GM23338 (cell line): ENCODE measurements at regions not wholly inside any gene's neighbourhood (a gene's known extent, or its start where the extent isn't known, plus 50 kb on each side); places are given as distances from the start of the nearest gene placed in this dataset.

Experiments
- ATAC-seq: fragments of 200-7000 bp; cut with Tn5 transposase; 3 replicates; pipeline ENCODE4 v1.9.1; 2020
- DNase-seq: peaks from one replicate; pipeline ENCODE4 v3.0.0-alpha.2; 2015; ENCODE audit warnings: low spot score
- H2AFZ ChIP-seq: fragments of 200-600 bp; sonication (generic); 2 replicates; pipeline ENCODE4 v1.8.0; 2016; ENCODE audit warnings: antibody characterized with exemption, mild to moderate bottlenecking, moderate library complexity
- H3F3A ChIP-seq: fragments of 200-600 bp; sonication (generic); replicated peaks from 2 replicates; pipeline ENCODE4 v1.8.0; 2017; ENCODE audit warnings: antibody characterized with exemption, mixed run types, low read depth
- H3K27ac ChIP-seq: fragments of 200-600 bp; sonication (generic); 2 replicates; pipeline ENCODE4 v1.6.1; 2016; ENCODE audit warnings: low read depth
- H3K27me3 ChIP-seq: fragments of 200-600 bp; sonication (generic); 2 replicates; pipeline ENCODE4 v1.8.0; 2016; ENCODE audit warnings: mild to moderate bottlenecking, mixed run types, moderate library complexity; ENCODE audit not compliant: insufficient read depth
- H3K36me3 ChIP-seq: fragments of 200-600 bp; sonication (generic); 2 replicates; pipeline ENCODE4 v1.8.0; 2016; ENCODE audit warnings: mild to moderate bottlenecking; ENCODE audit not compliant: insufficient read depth
- H3K4me1 ChIP-seq: fragments of 200-600 bp; sonication (generic); 2 replicates; pipeline ENCODE4 v1.8.0; 2016; ENCODE audit warnings: mild to moderate bottlenecking, moderate library complexity; ENCODE audit not compliant: insufficient read depth
- H3K4me2 ChIP-seq: fragments of 200-600 bp; sonication (generic); 2 replicates; pipeline ENCODE4 v1.7.1; 2017; ENCODE audit warnings: mixed run types
- H3K4me3 ChIP-seq: fragments of 200-600 bp; sonication (generic); 2 replicates; pipeline ENCODE4 v1.6.1; 2016; ENCODE audit warnings: mixed run types
- H3K79me2 ChIP-seq: fragments of 200-600 bp; sonication (generic); replicated peaks from 2 replicates; pipeline ENCODE4 v1.8.0; 2017; ENCODE audit warnings: mild to moderate bottlenecking; ENCODE audit not compliant: insufficient read depth
- H3K9me2 ChIP-seq: fragments of 200-600 bp; sonication (generic); 2 replicates; pipeline ENCODE4 v1.8.0; 2017; ENCODE audit not compliant: insufficient read depth
- H4K20me1 ChIP-seq: fragments of 200-600 bp; sonication (generic); replicated peaks from 2 replicates; pipeline ENCODE4 v1.8.0; 2017; ENCODE audit warnings: mild to moderate bottlenecking; ENCODE audit not compliant: insufficient read depth
- H3K27ac Mint-ChIP-seq: 2 replicates; pipeline ENCODE4 v1.8.0; 2020; ENCODE audit warnings: inconsistent platforms, mild to moderate bottlenecking, moderate library complexity, mixed read lengths
- H3K27me3 Mint-ChIP-seq: 3 replicates; pipeline ENCODE4 v1.8.0; 2022; ENCODE audit warnings: low read depth, mild to moderate bottlenecking, moderate library complexity, mixed read lengths, inconsistent platforms; ENCODE audit not compliant: insufficient read depth, poor library complexity
- H3K36me3 Mint-ChIP-seq: 3 replicates; pipeline ENCODE4 v1.8.0; 2021; ENCODE audit warnings: low read depth, mild to moderate bottlenecking, inconsistent platforms, moderate library complexity, mixed read lengths
- H3K4me1 Mint-ChIP-seq: 3 replicates; pipeline ENCODE4 v1.8.0; 2020; ENCODE audit warnings: mild to moderate bottlenecking, inconsistent platforms, mixed read lengths
- H3K4me3 Mint-ChIP-seq: 3 replicates; pipeline ENCODE4 v1.8.0; 2021; ENCODE audit warnings: moderate library complexity, mild to moderate bottlenecking, inconsistent platforms, mixed read lengths
- H3K9me3 Mint-ChIP-seq: 3 replicates; pipeline ENCODE4 v1.8.0; 2020; ENCODE audit warnings: moderate library complexity, mild to moderate bottlenecking, inconsistent platforms, mixed read lengths
- CREB1 ChIP-seq: fragments of 250-450 bp; sonication (Bioruptor Pico); IDR thresholded peaks from 2 replicates; pipeline ENCODE4 v1.5.0; 2020; ENCODE audit warnings: low read depth, mild to moderate bottlenecking, moderate library complexity
- EZH2 ChIP-seq: fragments of 200-600 bp; sonication (generic); IDR thresholded peaks from one replicate; pipeline ENCODE4 v1.8.0; 2017; ENCODE audit warnings: antibody characterized with exemption, mild to moderate bottlenecking, low read depth; ENCODE audit not compliant: unreplicated experiment
- EZH2phosphoT487 ChIP-seq: fragments of 200-600 bp; sonication (generic); IDR thresholded peaks from one replicate; pipeline ENCODE4 v1.8.1; 2018; ENCODE audit warnings: antibody characterized with exemption; ENCODE audit not compliant: unreplicated experiment
- JUNB ChIP-seq: IDR thresholded peaks from one replicate; pipeline ENCODE4 v1.6.1; 2016; ENCODE audit warnings: antibody characterized with exemption; ENCODE audit not compliant: unreplicated experiment
- NANOG ChIP-seq: IDR thresholded peaks from 2 replicates; pipeline ENCODE4 v1.6.1; 2016; ENCODE audit warnings: antibody characterized with exemption, borderline replicate concordance
- POLR2AphosphoS5 ChIP-seq: IDR thresholded peaks from 2 replicates; pipeline ENCODE4 v1.6.1; 2016; ENCODE audit warnings: antibody characterized with exemption, low read depth
- REST ChIP-seq: IDR thresholded peaks from one replicate; pipeline ENCODE4 v1.6.1; 2018; ENCODE audit warnings: antibody characterized with exemption; ENCODE audit not compliant: unreplicated experiment
- STAT1 ChIP-seq: IDR thresholded peaks from one replicate; pipeline ENCODE4 v1.6.1; 2016; ENCODE audit warnings: antibody characterized with exemption; ENCODE audit not compliant: unreplicated experiment
- ZNF114 ChIP-seq: fragments of 250-450 bp; sonication (Bioruptor Pico); IDR thresholded peaks from 2 replicates; pipeline ENCODE4 v1.5.0; 2020; ENCODE audit warnings: mild to moderate bottlenecking, moderate library complexity
- ZNF331 ChIP-seq: fragments of 250-450 bp; sonication (Bioruptor Pico); IDR thresholded peaks from 2 replicates; pipeline ENCODE4 v1.5.0; 2020; ENCODE audit warnings: low read depth, mild to moderate bottlenecking, moderate library complexity
- TF ChIP-seq, protein P1 (sequence below), 2 experiments: fragments of 200-600 bp in 1 of 2; sonication (generic) in 1 of 2; conservative IDR thresholded peaks; 2 replicates each; pipeline versions ENCODE4 v1.5.1 to v1.6.1; 2016 to 2017; ENCODE audit warnings: antibody characterized with exemption in 2 of 2, low read depth in 2 of 2, mild to moderate bottlenecking in 2 of 2, moderate library complexity in 1 of 2
- TF ChIP-seq, protein P2 (sequence below): fragments of 250-450 bp; sonication (Bioruptor Pico); IDR thresholded peaks from 2 replicates; pipeline ENCODE4 v1.5.0; 2020; ENCODE audit warnings: mild to moderate bottlenecking, moderate library complexity
- TF ChIP-seq, protein P3 (sequence below): IDR thresholded peaks from 2 replicates; pipeline ENCODE4 v1.6.1; 2016; ENCODE audit warnings: antibody characterized with exemption

GRCh38 chr18:72329533-72329932, 214.6 kb downstream of the CBLN2 start:
- Mint-ChIP-seq H3K4me1 (no peaks in the 10 kb centered on the region), H3K27ac (no peak overlapping the region), H3K9me3 (peaks cover 89% of the 10 kb centered on the region), H3K4me3 (no peak overlapping the region), H3K27me3 (no peaks in the 10 kb centered on the region), H3K36me3 (peaks cover 15% of the 10 kb centered on the region; the same call in 2 of the 3 replicates)
- DNase-seq (no peak), ATAC-seq (no peak)
- Histone ChIP-seq H3K79me2 (no peaks in the 10 kb centered on the region), H2AFZ (no peak overlapping the region), H3F3A (no peaks in the 10 kb centered on the region), H3K36me3 (peaks cover 10% of the 10 kb centered on the region; the same call in 1 of the 2 replicates), H3K27me3 (no peaks in the 10 kb centered on the region), H4K20me1 (no peaks in the 10 kb centered on the region), H3K9me2 (no peaks in the 10 kb centered on the region), H3K4me3 (no peak overlapping the region), H3K4me2 (no peak overlapping the region), H3K27ac (no peak overlapping the region), H3K4me1 (no peaks in the 10 kb centered on the region)
- TF ChIP-seq, protein P1, sequence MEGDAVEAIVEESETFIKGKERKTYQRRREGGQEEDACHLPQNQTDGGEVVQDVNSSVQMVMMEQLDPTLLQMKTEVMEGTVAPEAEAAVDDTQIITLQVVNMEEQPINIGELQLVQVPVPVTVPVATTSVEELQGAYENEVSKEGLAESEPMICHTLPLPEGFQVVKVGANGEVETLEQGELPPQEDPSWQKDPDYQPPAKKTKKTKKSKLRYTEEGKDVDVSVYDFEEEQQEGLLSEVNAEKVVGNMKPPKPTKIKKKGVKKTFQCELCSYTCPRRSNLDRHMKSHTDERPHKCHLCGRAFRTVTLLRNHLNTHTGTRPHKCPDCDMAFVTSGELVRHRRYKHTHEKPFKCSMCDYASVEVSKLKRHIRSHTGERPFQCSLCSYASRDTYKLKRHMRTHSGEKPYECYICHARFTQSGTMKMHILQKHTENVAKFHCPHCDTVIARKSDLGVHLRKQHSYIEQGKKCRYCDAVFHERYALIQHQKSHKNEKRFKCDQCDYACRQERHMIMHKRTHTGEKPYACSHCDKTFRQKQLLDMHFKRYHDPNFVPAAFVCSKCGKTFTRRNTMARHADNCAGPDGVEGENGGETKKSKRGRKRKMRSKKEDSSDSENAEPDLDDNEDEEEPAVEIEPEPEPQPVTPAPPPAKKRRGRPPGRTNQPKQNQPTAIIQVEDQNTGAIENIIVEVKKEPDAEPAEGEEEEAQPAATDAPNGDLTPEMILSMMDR (conservative IDR thresholded peaks at IDR 0.05; ENCODE audit: low read depth in 2 of 2): no peak
- TF ChIP-seq REST (no peak), EZH2 (no peak), CREB1 (no peak), EZH2phosphoT487 (no peak), STAT1 (no peak), ZNF114 (CRISPR knock-in tag) (no peak), POLR2AphosphoS5 (no peak), ZNF331 (CRISPR knock-in tag) (no peak), JUNB (no peak), NANOG (no peak)
- TF ChIP-seq, protein P2, sequence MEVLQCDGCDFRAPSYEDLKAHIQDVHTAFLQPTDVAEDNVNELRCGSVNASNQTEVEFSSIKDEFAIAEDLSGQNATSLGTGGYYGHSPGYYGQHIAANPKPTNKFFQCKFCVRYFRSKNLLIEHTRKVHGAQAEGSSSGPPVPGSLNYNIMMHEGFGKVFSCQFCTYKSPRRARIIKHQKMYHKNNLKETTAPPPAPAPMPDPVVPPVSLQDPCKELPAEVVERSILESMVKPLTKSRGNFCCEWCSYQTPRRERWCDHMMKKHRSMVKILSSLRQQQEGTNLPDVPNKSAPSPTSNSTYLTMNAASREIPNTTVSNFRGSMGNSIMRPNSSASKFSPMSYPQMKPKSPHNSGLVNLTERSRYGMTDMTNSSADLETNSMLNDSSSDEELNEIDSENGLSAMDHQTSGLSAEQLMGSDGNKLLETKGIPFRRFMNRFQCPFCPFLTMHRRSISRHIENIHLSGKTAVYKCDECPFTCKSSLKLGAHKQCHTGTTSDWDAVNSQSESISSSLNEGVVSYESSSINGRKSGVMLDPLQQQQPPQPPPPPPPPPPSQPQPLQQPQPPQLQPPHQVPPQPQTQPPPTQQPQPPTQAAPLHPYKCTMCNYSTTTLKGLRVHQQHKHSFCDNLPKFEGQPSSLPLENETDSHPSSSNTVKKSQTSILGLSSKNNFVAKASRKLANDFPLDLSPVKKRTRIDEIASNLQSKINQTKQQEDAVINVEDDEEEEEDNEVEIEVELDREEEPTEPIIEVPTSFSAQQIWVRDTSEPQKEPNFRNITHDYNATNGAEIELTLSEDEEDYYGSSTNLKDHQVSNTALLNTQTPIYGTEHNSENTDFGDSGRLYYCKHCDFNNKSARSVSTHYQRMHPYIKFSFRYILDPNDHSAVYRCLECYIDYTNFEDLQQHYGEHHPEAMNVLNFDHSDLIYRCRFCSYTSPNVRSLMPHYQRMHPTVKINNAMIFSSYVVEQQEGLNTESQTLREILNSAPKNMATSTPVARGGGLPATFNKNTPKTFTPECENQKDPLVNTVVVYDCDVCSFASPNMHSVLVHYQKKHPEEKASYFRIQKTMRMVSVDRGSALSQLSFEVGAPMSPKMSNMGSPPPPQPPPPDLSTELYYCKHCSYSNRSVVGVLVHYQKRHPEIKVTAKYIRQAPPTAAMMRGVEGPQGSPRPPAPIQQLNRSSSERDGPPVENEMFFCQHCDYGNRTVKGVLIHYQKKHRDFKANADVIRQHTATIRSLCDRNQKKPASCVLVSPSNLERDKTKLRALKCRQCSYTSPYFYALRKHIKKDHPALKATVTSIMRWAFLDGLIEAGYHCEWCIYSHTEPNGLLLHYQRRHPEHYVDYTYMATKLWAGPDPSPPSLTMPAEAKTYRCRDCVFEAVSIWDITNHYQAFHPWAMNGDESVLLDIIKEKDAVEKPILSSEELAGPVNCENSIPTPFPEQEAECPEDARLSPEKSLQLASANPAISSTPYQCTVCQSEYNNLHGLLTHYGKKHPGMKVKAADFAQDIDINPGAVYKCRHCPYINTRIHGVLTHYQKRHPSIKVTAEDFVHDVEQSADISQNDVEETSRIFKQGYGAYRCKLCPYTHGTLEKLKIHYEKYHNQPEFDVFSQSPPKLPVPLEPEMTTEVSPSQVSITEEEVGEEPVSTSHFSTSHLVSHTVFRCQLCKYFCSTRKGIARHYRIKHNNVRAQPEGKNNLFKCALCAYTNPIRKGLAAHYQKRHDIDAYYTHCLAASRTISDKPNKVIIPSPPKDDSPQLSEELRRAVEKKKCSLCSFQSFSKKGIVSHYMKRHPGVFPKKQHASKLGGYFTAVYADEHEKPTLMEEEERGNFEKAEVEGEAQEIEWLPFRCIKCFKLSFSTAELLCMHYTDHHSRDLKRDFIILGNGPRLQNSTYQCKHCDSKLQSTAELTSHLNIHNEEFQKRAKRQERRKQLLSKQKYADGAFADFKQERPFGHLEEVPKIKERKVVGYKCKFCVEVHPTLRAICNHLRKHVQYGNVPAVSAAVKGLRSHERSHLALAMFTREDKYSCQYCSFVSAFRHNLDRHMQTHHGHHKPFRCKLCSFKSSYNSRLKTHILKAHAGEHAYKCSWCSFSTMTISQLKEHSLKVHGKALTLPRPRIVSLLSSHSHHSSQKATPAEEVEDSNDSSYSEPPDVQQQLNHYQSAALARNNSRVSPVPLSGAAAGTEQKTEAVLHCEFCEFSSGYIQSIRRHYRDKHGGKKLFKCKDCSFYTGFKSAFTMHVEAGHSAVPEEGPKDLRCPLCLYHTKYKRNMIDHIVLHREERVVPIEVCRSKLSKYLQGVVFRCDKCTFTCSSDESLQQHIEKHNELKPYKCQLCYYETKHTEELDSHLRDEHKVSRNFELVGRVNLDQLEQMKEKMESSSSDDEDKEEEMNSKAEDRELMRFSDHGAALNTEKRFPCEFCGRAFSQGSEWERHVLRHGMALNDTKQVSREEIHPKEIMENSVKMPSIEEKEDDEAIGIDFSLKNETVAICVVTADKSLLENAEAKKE (CRISPR knock-in tag): no peak
- TF ChIP-seq, protein P3, sequence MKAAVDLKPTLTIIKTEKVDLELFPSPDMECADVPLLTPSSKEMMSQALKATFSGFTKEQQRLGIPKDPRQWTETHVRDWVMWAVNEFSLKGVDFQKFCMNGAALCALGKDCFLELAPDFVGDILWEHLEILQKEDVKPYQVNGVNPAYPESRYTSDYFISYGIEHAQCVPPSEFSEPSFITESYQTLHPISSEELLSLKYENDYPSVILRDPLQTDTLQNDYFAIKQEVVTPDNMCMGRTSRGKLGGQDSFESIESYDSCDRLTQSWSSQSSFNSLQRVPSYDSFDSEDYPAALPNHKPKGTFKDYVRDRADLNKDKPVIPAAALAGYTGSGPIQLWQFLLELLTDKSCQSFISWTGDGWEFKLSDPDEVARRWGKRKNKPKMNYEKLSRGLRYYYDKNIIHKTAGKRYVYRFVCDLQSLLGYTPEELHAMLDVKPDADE: no peak
